NOMO-1 treated with DMSO at 0.1 percent for 48 hours (cell line): ENCODE measurements at regions not wholly inside any gene's neighbourhood (a gene's known extent, or its start where the extent isn't known, plus 50 kb on each side); places are given as distances from the start of the nearest gene placed in this dataset.
A peak's percentile ranks its signal among the peaks of the same experiment; 100 is the strongest.

Experiments used
- DNase-seq: peaks from one replicate; lab custom pipeline; 2025; ENCODE audit not compliant: unreplicated experiment; lab: John Stamatoyannopoulos, UW

DNA sequence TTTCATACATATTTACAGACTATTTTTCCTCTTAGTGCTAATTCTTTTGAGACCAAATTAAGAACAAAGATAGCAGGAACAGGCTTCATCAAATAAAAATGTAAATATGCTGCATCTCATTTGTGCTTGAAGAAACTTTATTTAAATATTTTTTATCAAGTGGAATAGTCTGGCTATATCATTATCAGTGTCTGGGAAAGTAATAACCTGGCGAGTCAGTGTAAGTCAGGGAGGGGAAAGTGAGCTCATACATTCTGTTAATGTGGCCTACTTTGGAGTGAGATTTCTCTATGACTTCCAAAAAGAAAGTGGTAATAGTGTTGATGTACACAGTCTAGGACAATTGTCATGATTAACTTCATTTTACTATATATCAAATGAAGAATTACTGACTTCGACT lies 1045.1 kb downstream of the ADGRL2 start:
- DNase-seq, result no peak

GRCh38 chr1:82844911-82845827 lies 1044.4 kb downstream of the ADGRL2 start:
- DNase-seq, result no peak

GRCh38 chr1:82844447-82844846 lies 1043.7 kb downstream of the ADGRL2 start:
- DNase-seq, result no peak

DNA sequence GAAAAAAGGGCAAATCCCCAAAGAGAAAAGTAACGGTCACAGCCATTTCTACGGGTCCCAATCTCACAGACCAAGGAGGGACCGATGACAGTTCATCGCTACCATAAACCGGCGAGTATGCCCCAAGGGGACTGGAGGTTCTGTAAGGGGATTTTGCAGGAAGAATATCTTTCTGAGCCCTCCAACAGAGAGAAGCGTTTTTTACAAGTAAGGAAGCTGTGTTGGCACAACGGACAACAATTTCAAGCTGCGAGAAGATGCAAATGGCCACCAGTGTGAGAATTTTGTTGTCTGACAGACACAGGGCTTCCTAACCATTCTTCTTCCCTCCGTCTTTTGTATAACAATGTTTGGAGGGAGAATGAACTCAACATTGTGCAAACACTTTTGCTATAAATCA lies 1043.1 kb downstream of the ADGRL2 start:
- no peak for DNase-seq

DNA sequence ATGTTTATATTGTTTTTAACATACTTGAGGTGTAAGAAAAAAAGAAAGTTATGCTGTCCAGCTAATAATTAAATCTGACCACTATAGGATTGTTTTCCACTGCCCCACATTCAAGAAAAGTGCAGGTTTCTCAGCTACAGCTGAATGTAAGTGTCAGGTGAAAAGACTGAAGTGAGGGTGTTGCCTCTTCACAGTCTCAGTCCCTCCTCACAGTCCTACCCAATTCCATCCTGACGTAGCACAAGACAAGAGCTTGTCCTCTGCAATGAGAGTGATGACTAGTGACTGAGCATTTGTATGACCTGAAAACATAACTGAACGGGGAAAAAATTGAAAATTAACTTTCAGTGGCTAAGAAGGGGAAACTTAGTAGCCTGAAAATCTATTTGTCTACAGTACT lies 1039.5 kb downstream of the ADGRL2 start:
- DNase-seq, result no peak

DNA sequence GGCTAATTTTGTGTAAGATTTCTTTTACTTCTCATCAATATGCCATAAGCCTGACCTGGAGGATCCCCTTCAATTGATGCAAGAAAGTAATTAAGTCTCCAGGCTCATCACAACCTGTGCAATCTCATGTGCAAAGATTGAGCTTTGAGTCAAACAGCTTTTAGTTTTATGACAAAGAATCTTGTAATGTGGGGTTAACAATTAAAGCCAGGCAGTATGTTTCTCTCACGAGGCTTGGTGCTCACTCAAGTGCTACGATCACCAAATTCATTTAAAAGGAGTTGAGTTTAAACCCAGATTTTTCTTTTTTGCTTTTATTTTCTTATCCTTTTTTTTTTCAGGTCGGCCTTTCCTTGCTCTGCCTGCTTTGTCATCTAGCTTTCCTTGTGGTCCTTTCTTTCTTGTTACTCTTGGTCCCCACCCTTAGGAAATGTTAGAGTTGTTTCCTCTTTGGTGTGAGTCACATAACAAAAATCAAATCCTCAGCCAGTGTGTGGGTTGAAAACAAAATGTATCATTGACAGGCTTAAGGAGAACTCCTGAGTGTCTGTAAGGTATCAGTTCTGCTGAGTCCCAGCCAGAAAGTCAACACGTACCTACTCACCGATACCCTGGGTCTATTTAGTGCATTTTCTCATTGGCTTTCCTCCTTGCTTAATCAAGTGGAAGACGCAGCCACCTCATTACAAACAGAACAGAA lies 1037.2 kb downstream of the ADGRL2 start:
- DNase-seq, result no peak

GRCh38 chr1:82836973-82837680 lies 1036.4 kb downstream of the ADGRL2 start:
- no peak for DNase-seq

DNA sequence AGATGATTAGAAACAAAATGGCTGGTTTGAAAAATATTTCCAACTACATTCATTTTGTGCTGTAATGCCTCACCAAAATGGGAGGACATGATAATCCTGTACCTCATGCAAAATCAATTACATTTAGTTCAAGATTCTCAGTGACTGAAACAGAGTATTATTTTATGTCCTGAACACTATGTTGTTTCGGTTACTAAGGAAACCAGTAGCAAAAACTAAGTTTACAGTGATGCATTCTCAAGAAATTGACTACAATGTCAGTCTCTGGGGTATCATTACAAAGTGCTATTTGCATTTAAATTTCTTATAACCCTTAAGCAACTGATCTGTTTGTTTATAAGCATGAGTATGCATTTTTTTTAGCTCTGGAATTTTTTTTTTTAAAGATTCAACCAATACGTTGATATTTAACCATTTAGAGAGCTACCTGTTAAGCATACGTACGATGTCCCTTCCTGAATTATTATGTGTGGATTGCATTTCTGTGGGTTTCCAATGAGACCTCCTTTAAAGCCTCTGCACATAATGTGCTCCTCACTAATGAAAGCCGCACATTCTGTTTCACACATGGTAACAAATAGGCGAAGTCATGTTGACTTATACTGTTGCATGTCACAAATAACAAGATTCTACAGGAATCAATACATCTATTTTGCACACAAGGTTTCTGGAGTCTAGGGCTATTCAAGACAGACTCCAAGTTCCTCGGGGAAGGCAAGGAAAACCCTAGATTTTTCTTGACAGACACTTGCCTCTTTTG lies 1035.7 kb downstream of the ADGRL2 start:
- DNase-seq, result no peak

GRCh38 chr1:82830690-82831380 lies 1030.1 kb downstream of the ADGRL2 start:
- DNase-seq, result no peak

DNA sequence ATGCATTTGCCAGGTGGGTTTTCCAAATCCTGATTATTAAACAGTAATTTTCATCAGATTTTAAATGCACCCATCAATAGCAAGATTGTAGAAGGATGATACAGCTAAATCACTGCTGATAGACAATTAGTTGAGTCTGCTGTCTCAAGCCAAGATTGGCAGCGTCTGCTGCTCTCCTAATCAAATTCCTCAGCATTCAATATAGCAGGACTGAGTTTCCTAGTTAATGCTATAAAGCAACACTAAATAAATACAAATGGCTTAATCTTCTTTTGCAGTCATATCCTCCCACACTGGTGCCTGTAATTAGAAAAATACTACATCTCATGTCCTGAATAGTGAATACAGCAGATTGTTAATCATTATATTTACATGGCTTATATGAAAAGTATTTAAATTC lies 1028.8 kb downstream of the ADGRL2 start:
- DNase-seq, result no peak

DNA sequence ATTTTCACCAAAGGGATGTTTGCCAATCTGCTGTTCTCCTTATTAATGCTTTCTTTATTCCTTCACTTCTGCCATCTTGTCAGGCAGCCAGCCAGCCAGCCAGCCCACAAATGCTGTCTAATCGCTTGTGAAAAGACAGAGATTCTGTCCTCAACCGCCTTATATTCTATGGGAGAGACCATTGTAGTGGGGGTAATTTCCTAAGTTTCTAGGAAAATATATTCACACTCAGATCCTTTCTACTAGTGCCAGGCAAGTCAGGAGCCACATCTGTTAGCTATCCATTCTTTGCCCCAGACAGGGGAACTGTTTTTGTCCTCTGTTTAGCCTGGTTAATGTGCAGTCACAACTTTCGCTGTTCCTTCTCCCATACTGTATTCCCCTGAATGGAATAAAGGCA lies 1023.1 kb downstream of the ADGRL2 start:
- no peak for DNase-seq

GRCh38 chr1:82820816-82821215 lies 1020.1 kb downstream of the ADGRL2 start:
- DNase-seq, result no peak

DNA sequence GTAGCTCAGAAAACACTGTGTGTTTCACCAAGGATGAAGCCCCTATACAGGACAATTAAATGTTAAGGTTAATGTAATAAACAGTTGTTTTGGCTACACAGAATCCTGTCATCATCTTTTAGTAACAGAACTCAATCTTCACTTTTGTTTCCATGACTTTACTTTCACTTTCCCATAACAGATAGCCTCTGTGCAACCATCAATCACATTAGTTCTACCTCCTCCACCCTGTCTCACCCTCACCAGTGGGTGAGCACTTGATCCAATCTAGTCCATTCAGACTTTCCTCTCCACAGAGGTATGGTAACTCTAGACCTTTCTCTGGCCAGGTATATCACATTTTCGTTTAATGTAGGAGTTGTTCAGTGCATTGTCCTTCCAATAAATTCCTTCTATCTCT lies 1018.5 kb downstream of the ADGRL2 start:
- DNase-seq, result peak; percentile 10

- DNase-seq, result no peak
Measured at GRCh38 chr1:82818586-82818985, 1017.9 kb downstream of the ADGRL2 start.

DNA sequence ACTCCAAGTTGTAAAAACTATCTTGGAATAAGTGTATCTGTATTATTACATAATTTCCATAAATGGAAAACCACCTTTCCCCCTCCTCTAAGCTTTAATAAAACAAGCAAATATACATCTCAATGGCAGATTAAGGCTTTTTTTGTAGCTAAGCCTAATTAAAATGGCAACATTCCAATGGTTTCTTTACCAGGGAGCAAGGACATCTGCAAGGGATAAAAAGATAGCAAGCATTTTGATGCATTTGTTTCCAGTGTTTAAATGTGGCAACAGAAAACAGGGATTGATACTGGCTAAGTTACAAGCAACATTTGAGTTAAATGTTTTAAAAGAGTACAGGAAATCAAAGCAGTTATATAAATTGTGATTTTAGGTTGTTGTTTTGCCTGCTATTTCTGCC lies 1012.7 kb downstream of the ADGRL2 start:
- DNase-seq, result no peak

DNA sequence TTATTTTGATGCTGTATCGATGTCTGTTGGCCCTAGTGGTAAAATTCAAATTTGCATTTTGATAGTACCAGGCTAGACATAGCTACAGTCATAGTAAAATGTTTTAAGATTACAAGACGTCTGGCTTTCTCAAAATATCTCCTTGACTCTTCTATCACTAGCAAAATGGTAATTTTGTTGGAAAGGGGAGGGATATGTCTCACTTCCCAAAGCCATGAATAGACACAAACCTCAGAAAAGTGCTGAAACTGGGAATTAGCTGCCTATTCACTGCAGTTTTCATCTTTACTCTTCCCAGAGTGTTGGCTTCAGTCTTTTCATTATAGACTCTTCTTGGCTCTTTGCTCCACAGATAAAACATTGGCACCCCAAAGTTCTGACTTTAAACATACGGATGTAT lies 1009.9 kb downstream of the ADGRL2 start:
- no peak for DNase-seq

DNA sequence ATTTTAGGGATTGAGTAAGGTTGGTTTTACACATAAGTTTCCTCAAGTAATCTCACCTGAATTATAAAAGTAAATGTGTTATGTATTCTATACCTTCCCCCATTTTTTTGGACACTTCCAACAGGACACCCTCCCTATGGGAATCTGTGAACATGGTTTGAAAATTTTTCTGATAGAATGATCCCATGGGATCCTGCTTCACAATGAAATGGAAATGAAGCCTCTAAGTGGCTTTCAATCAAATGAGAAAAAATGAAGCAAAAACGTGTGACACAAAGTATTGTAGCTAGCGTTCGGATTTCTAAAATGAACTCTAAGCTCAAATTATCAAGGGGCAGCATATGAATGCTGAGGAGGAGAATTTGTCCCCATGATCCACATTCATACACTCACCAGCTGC lies 1006.8 kb downstream of the ADGRL2 start:
- no peak for DNase-seq

DNA sequence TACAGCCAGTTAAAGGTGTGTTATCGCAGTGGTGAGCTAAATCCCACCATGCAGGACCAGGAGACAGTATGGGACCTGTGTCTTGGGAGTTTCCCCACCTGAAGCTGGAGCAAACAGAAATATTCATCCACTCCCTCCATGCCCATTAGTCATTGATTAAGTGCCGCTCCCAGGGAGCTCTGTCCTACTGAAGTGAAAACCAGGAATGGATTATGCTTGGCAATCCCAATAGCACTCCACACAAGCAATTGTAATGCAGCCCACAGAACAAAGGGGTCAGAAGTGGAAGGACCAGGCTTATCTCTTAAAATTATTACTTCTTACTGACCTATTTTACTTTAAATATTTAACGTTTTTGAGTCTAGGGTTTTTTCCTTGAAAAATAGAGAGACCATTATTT lies 1005.4 kb downstream of the ADGRL2 start:
- no peak for DNase-seq

GRCh38 chr1:82801176-82801575 lies 1000.4 kb downstream of the ADGRL2 start:
- DNase-seq, result no peak

DNA sequence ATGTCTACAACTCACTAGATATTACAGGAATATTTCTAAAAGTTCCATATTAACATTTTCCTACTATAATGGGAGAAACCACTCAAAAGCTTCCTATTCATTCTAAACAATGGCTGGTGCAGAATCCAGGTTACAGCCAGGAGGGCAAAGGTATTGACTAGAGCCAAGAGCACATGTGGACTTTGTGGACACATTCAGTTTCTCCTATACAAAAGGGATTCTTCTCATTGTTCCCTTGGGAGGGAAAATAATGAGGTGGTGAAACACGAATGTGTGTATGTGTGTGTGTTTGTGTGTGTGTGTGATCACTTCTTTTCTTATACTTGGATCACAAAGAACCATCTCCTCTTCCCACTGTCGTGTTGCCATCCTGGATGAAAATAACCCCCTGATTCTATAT lies 1000.0 kb downstream of the ADGRL2 start:
- no peak for DNase-seq
